Glutamatergic neuron (in vitro differentiated cells): ENCODE measurements at regions not wholly inside any gene's neighbourhood (a gene's known extent, or its start where the extent isn't known, plus 50 kb on each side); places are given as distances from the start of the nearest gene placed in this dataset.

Experiments used
- DNase-seq: peaks from one replicate; pipeline ENCODE4 v3.0.0; 2022
- H3K27ac Mint-ChIP-seq: one replicate; pipeline ENCODE4 v1.8.0; 2020; ENCODE audit warnings: mild to moderate bottlenecking, mixed read lengths, inconsistent platforms; ENCODE audit not compliant: unreplicated experiment
- H3K27me3 Mint-ChIP-seq: one replicate; pipeline ENCODE4 v1.8.0; 2020; ENCODE audit warnings: mild to moderate bottlenecking, moderate library complexity, mixed read lengths, inconsistent platforms; ENCODE audit not compliant: unreplicated experiment
- H3K36me3 Mint-ChIP-seq: one replicate; pipeline ENCODE4 v1.8.0; 2020; ENCODE audit warnings: mild to moderate bottlenecking, mixed read lengths, inconsistent platforms; ENCODE audit not compliant: unreplicated experiment
- H3K4me1 Mint-ChIP-seq: one replicate; pipeline ENCODE4 v1.8.0; 2020; ENCODE audit warnings: mild to moderate bottlenecking, low read depth, mixed read lengths, inconsistent platforms; ENCODE audit not compliant: unreplicated experiment
- H3K4me3 Mint-ChIP-seq: one replicate; pipeline ENCODE4 v1.8.0; 2020; ENCODE audit warnings: mild to moderate bottlenecking, mixed read lengths, inconsistent platforms; ENCODE audit not compliant: unreplicated experiment
- H3K9me3 Mint-ChIP-seq: one replicate; pipeline ENCODE4 v1.8.0; 2020; ENCODE audit warnings: mild to moderate bottlenecking, moderate library complexity, mixed read lengths, inconsistent platforms; ENCODE audit not compliant: unreplicated experiment
- TF ChIP-seq, protein P1 (sequence below): fragments of 200-600 bp; sonication (generic); IDR thresholded peaks from one replicate; pipeline ENCODE4 v1.5.0; 2021; ENCODE audit not compliant: partially characterized antibody, unreplicated experiment

DNA sequence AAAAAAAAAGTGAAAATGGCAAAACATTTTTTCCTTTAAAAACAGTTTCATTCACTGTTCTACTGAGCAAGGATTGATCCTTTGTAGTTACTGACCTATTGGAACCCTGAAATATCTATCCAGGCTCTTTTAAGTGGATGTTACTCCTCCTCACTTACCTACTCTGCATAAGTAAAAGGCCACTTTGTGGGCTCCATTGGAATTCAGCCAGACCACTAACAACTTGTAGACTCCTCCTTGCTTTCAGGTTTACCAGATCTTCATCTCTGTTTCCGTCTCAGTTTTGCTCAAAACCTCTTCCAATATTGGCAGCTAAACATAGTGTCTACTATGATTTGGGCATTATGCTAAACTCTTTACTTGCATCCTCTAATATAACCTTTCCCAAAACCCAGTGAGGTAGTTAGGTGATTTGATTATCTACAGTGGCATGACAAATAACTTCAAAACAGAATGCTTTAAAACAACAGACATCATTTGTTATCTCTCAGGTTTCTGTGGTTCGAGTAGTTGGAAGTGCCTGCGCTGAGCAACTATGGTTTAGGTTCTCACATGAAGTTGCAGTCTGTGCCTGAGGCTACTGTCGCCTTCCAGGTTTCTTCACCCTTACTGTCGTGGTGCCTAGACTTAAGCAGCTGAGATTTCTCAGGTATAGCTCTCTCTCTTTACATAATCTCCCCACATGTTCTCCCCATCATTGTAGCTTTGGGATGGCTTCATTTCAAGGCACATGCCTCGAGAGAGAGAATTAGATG is 698.2 kb downstream of the REEP3 start:
- H3K9me3 Mint-ChIP-seq, result peaks cover 3% of the 10 kb centered on the region
- peaks cover 12% of the 10 kb centered on the region for H3K36me3 Mint-ChIP-seq
- no peak overlapping the region for H3K27ac Mint-ChIP-seq
- H3K27me3 Mint-ChIP-seq, result no peaks in the 10 kb centered on the region
- no peaks in the 10 kb centered on the region for H3K4me1 Mint-ChIP-seq
- DNase-seq, result no peak
- no peak overlapping the region for H3K4me3 Mint-ChIP-seq
- TF ChIP-seq, protein P1, sequence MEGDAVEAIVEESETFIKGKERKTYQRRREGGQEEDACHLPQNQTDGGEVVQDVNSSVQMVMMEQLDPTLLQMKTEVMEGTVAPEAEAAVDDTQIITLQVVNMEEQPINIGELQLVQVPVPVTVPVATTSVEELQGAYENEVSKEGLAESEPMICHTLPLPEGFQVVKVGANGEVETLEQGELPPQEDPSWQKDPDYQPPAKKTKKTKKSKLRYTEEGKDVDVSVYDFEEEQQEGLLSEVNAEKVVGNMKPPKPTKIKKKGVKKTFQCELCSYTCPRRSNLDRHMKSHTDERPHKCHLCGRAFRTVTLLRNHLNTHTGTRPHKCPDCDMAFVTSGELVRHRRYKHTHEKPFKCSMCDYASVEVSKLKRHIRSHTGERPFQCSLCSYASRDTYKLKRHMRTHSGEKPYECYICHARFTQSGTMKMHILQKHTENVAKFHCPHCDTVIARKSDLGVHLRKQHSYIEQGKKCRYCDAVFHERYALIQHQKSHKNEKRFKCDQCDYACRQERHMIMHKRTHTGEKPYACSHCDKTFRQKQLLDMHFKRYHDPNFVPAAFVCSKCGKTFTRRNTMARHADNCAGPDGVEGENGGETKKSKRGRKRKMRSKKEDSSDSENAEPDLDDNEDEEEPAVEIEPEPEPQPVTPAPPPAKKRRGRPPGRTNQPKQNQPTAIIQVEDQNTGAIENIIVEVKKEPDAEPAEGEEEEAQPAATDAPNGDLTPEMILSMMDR, result no peak

DNA sequence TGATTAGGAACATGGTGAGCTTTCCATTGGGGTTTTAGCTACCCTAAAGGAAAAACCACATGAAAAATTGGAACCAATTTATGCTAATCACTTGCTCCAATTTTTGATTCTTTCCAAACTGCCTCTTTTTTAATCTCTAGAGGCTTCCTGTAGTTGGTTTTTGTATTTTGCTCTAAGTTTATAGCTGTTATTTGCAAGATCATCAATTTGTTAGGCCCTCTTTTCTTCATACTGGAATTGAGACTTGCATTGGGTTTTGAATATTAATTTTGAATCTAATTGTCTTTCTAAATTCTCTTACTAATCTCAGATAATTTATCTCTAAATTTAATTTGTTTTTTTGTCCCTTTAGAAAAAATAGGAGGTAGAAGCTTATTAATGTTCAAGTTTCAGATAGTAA is 713.3 kb downstream of the REEP3 start:
- H3K9me3 Mint-ChIP-seq, result peaks cover 2% of the 10 kb centered on the region
- H3K4me3 Mint-ChIP-seq, result no peak overlapping the region
- H3K27ac Mint-ChIP-seq, result no peak overlapping the region
- H3K4me1 Mint-ChIP-seq, result no peaks in the 10 kb centered on the region
- no peaks in the 10 kb centered on the region for H3K36me3 Mint-ChIP-seq
- no peak for DNase-seq
- TF ChIP-seq, protein P1, result no peak
- H3K27me3 Mint-ChIP-seq, result peaks cover 2% of the 10 kb centered on the region

- DNase-seq, result no peak
- Mint-ChIP-seq H3K4me3 (no peak overlapping the region), H3K27me3 (no peaks in the 10 kb centered on the region), H3K36me3 (no peaks in the 10 kb centered on the region), H3K4me1 (peaks cover 5% of the 10 kb centered on the region), H3K9me3 (peaks cover 1% of the 10 kb centered on the region), H3K27ac (no peak overlapping the region)
- TF ChIP-seq, protein P1, result no peak
Observed at GRCh38 chr10:64257704-64258103, 736.5 kb downstream of the REEP3 start.

DNA sequence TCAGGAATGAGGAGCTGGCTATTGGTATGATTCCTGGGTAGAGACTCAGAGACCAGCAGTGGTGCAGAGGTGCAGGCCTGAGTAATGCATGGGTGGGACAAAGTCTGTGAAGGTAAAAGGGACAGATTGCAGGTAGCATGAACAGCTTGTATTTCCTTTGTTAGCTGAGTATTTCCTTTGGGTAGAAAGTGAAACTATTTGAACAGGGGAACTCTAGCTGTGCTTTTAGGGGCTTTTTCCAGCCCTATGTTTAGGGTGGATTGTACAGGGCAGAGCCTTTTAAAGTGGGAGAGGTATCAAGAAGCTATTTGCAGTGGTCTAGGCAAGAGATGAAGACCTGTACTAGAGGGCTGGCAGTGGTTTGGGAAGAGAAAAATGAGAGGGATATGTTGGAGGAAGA is 739.9 kb downstream of the REEP3 start:
- no peak overlapping the region for H3K27ac Mint-ChIP-seq
- H3K4me1 Mint-ChIP-seq, result peaks cover 5% of the 10 kb centered on the region
- no peaks in the 10 kb centered on the region for H3K27me3 Mint-ChIP-seq
- no peak for DNase-seq
- H3K9me3 Mint-ChIP-seq, result no peaks in the 10 kb centered on the region
- no peak overlapping the region for H3K4me3 Mint-ChIP-seq
- TF ChIP-seq, protein P1, result no peak
- no peaks in the 10 kb centered on the region for H3K36me3 Mint-ChIP-seq

DNA sequence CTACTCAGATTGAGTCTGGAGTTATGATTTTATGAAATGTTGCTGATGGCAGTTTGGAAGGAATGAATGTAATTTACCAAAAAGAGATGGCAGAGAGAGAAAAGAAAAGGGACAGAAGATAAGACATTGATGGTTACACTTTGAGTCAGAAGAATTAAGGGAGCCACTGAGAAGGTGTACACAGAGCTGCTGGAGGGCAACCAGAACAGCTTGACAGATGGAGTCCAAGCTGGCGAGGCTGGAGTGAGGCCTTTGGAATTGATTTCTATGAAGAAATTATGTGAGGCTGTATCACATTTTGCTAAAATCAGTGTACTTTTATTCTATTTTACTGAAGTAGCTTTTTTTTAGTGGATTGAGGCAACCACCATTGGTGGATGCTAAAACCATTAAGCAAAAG is 740.5 kb downstream of the REEP3 start:
- Mint-ChIP-seq H3K36me3 (no peaks in the 10 kb centered on the region), H3K4me1 (peaks cover 5% of the 10 kb centered on the region), H3K27me3 (no peaks in the 10 kb centered on the region), H3K27ac (no peak overlapping the region), H3K4me3 (no peak overlapping the region), H3K9me3 (no peaks in the 10 kb centered on the region)
- DNase-seq, result no peak
- TF ChIP-seq, protein P1, result no peak
